ENCODE measurements at regions not wholly inside any gene's neighbourhood (a gene's known extent, or its start where the extent isn't known, plus 50 kb on each side); places are given as distances from the start of the nearest gene placed in this dataset.

DNA sequence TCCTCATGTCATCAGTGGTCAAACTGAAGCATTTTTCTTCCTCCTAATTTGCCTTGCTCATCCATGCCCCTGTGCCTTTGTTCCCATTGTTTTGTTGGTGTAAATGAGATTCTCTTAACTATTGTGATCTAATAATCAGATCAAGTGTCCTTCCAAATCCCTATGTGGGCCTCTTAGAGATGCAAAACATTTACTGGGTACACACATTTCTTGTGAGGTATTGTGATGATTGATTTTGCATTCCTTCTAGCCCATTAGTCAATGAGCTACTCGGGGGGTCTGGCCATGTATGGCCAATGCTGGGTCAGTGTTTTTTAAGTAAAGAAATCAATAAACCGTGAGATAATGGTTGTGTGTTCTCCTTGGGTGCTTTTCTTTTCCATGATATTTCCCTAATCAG lies 580.4 kb downstream of the VGLL3 start:
- Histone ChIP-seq H2BK15ac (ENCODE audit: low read depth, low read length) (no peak overlapping the region), H3K56ac (ENCODE audit: extremely low read depth, insufficient read depth, low read length) (no peak overlapping the region), H3K4me3 (ENCODE audit: insufficient read depth, low read depth, low read length) (no peak overlapping the region), H3K4me1 (ENCODE audit: control insufficient read depth, insufficient read depth, low read length) (no peaks in the 10 kb centered on the region), H4K20me1 (ENCODE audit: insufficient read depth, low read length) (no peaks in the 10 kb centered on the region), H2BK5ac (ENCODE audit: low read depth, low read length, poor library complexity, severe bottlenecking) (no peak overlapping the region), H3K4me2 (ENCODE audit: low read depth, low read length) (no peak overlapping the region), H2BK120ac (ENCODE audit: low read depth, low read length) (no peak overlapping the region), H3K9me3 (ENCODE audit: control insufficient read depth, insufficient read depth, low read length) (no peaks in the 10 kb centered on the region), H2BK20ac (ENCODE audit: low read depth, low read length) (no peak overlapping the region), H3K4ac (ENCODE audit: low read depth, low read length) (no peak overlapping the region), H3K18ac (ENCODE audit: low read depth, low read length) (no peak overlapping the region), H3K9me1 (ENCODE audit: insufficient read depth, low read length) (no peaks in the 10 kb centered on the region), H4K8ac (ENCODE audit: low read depth in 2 of 2, low read length in 2 of 2) (no peak overlapping the region), H4K91ac (ENCODE audit: insufficient read depth, low read depth, low read length) (no peak overlapping the region), H3K79me1 (ENCODE audit: low read depth in 1 of 2, low read length in 2 of 2) (no peaks in the 10 kb centered on the region), H3K27ac (ENCODE audit: insufficient read depth, low read length) (no peak overlapping the region), H3K23ac (ENCODE audit: low read depth, low read length) (no peak overlapping the region), H3K27me3 (ENCODE audit: control insufficient read depth, insufficient read depth, low read length) (no peaks in the 10 kb centered on the region), H4K5ac (ENCODE audit: low read depth, low read length) (no peak overlapping the region), H3K9ac (ENCODE audit: low read depth, low read length) (no peak overlapping the region), H3K36me3 (ENCODE audit: control insufficient read depth, insufficient read depth, low read length) (no peaks in the 10 kb centered on the region), H2AFZ (replicated peaks; ENCODE audit: low read length, poor library complexity) (no peak overlapping the region), H2AK9ac (replicated peaks; ENCODE audit: low read depth, low read length, poor library complexity) (no peak overlapping the region), H2AK5ac (ENCODE audit: low read depth, low read length) (no peak overlapping the region), H3K14ac (replicated peaks; ENCODE audit: low read depth, low read length) (no peak overlapping the region)
- no peak for DNase-seq
- TF ChIP-seq, protein P1, sequence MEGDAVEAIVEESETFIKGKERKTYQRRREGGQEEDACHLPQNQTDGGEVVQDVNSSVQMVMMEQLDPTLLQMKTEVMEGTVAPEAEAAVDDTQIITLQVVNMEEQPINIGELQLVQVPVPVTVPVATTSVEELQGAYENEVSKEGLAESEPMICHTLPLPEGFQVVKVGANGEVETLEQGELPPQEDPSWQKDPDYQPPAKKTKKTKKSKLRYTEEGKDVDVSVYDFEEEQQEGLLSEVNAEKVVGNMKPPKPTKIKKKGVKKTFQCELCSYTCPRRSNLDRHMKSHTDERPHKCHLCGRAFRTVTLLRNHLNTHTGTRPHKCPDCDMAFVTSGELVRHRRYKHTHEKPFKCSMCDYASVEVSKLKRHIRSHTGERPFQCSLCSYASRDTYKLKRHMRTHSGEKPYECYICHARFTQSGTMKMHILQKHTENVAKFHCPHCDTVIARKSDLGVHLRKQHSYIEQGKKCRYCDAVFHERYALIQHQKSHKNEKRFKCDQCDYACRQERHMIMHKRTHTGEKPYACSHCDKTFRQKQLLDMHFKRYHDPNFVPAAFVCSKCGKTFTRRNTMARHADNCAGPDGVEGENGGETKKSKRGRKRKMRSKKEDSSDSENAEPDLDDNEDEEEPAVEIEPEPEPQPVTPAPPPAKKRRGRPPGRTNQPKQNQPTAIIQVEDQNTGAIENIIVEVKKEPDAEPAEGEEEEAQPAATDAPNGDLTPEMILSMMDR (conservative IDR thresholded peaks at IDR 0.05; ENCODE audit: low read depth, low read length), result no peak
- TF ChIP-seq RFX5 (IDR thresholded peaks at IDR 0.05; ENCODE audit: low read depth, low read length) (no peak), NFE2L2 (IDR thresholded peaks at IDR 0.05; ENCODE audit: low read depth, low read length) (no peak), MAFK (IDR thresholded peaks at IDR 0.05; ENCODE audit: low read depth, low read length) (no peak), FOS (IDR thresholded peaks at IDR 0.05; ENCODE audit: low read depth, low read length) (no peak), CHD1 (IDR thresholded peaks at IDR 0.05; ENCODE audit: low read depth, low read length) (no peak), CEBPB (IDR thresholded peaks at IDR 0.05; ENCODE audit: low read depth, low read length) (no peak), SMC3 (IDR thresholded peaks at IDR 0.05; ENCODE audit: low read depth, low read length) (no peak), RCOR1 (IDR thresholded peaks at IDR 0.05; ENCODE audit: insufficient replicate concordance, low read length) (no peak), RAD21 (IDR thresholded peaks at IDR 0.05; ENCODE audit: low read length) (no peak), MAZ (IDR thresholded peaks at IDR 0.05; ENCODE audit: borderline replicate concordance, low read depth, low read length) (no peak), POLR2A (IDR thresholded peaks at IDR 0.05; ENCODE audit: low read depth, low read length) (no peak)
- TF ChIP-seq, protein P2, sequence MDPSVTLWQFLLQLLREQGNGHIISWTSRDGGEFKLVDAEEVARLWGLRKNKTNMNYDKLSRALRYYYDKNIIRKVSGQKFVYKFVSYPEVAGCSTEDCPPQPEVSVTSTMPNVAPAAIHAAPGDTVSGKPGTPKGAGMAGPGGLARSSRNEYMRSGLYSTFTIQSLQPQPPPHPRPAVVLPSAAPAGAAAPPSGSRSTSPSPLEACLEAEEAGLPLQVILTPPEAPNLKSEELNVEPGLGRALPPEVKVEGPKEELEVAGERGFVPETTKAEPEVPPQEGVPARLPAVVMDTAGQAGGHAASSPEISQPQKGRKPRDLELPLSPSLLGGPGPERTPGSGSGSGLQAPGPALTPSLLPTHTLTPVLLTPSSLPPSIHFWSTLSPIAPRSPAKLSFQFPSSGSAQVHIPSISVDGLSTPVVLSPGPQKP (IDR thresholded peaks at IDR 0.05; ENCODE audit: borderline replicate concordance, low read depth, low read length), result no peak
- TF ChIP-seq, protein P3, sequence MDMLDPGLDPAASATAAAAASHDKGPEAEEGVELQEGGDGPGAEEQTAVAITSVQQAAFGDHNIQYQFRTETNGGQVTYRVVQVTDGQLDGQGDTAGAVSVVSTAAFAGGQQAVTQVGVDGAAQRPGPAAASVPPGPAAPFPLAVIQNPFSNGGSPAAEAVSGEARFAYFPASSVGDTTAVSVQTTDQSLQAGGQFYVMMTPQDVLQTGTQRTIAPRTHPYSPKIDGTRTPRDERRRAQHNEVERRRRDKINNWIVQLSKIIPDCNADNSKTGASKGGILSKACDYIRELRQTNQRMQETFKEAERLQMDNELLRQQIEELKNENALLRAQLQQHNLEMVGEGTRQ (IDR thresholded peaks at IDR 0.05; ENCODE audit: low read depth, low read length), result no peak
- dilution Hi-C loops (cut with HindIII; ENCODE audit: low sequenced_read_pairs, unreplicated experiment), result no loop called here
- no peak for ATAC-seq (ENCODE audit: low read depth)
- intact Hi-C loops (cut with micrococcal nuclease), result no loop called here
- CTCF ChIA-PET, result interaction anchor here (0.6 kb wide), 1 partner anchor 10 kb away, joined by 3 read pairs; no protein-coding TSS in a partner anchor
- BruUV-seq (replicated peaks), result no TSS peak
- POLR2A ChIA-PET (ENCODE audit: unreplicated experiment), result no interaction called here
- no CpG with 5 or more reads among the region's 2 CpGs for WGBS, 2 experiments (ENCODE audit: extremely low coverage in 2 of 2, insufficient read length in 1 of 2)
- in situ Hi-C loops (cut with MboI; ENCODE audit: low sequenced_read_pairs), result no loop called here
